ENCODE measurements at regions not wholly inside any gene's neighbourhood (a gene's known extent, or its start where the extent isn't known, plus 50 kb on each side); places are given as distances from the start of the nearest gene placed in this dataset.
"Not testable (repeated sequence)": the region's sequence is repeated elsewhere in the genome, so short reads cannot be mapped to it uniquely, and the experiment has no call there.

GRCh38 chr3:107916171-107916570 is 174.7 kb downstream of the CD47 start:
- H3K27ac ChIP-seq (ENCODE audit: low read depth, low read length), result no peak overlapping the region
- 81 to 85% (median 84%) methylated on average over 6 of the region's 6 CpGs for WGBS, 3 donors

GRCh38 chr3:107915706-107916105 is 175.1 kb downstream of the CD47 start:
- 96 to 100% (median 97%) methylated on average over 1 of the region's 1 CpG for WGBS, 3 donors
- H3K27ac ChIP-seq (ENCODE audit: low read depth, low read length), result no peak overlapping the region

DNA sequence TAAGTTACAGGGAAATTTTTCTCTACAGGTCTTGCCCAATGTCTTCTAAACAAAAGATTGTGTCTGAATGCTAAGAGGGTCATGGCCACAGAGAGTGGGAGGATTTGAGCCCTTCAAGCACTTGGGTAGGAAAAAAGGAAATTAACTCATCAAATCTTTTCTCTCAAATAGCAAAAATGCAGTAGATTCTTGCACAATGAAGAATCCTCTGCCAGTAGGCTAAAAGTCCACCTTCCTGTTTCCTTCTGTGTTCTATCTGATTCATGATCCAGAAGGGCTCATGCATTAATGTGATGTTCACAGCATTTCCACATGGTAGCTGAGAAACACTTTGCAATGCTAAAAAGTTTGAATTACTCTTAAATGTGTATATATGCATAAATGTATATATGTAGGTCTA is 177.1 kb downstream of the CD47 start:
- no peak overlapping the region for H3K27ac ChIP-seq (ENCODE audit: low read depth, low read length)

DNA sequence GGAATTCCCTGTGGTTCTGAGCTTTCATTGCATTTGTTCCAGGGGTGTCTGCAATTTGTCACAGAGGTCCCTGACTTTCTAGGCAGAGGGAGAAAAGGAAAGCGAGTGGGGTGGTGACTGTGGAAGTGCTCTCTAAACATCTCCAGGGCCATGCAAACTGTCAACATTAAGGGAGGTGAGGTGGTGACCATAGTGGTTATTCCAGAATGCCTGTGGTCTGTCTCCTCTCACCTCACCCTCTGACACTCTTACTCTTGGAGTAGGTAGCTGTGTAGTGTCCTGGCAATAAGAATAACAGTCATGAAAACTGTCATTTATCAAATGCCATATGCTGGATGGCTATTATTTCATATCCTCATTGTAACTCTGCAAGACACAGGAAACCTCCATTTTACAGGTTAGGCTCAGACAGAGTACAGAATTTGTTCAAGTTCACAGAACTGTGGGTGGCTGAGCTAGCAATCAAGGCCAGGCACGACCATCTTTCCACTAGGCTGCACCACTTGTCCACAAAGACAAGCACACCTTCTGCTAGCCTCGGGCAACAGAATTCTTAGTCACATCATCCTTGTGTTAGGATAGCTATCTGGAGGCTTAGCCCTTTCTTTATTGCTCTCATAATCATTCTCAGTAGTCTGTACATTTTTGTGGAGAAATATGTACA is 179.4 kb downstream of the CD47 start:
- no peak overlapping the region for H3K27ac ChIP-seq (ENCODE audit: low read depth, low read length)
- 67 to 87% (median 80%) methylated on average over 3 of the region's 3 CpGs for WGBS, 3 donors

DNA sequence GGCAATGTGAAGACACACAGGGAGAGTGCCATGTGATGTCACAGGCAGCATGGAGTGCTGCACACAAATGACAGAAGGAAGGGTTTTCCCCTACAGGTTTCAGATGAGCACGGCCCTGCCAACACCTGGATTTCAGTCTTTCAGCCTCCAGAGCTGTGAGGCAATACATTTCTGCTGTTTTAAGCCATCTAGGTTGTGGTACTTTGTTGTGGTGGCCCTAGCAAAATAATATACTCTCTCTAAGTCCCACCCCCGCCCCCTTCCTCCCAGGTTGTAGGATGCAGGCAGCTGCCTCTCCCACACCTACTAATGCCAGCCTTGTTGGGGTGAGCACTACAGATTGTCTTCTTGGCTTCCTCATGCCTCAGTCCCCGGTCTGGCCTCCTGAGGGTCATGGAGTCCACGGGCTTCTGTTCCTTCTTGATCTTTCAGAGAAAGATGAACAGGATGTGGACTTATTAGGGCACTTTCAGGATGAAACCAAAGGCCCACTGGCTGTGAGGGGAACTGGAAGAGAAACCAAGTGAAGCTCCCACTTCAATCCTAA is 180.0 kb downstream of the CD47 start:
- 61 to 75% (median 69%) methylated on average over 4 of the region's 4 CpGs for WGBS, 3 donors
- H3K27ac ChIP-seq (ENCODE audit: low read depth, low read length), result no peak overlapping the region

DNA sequence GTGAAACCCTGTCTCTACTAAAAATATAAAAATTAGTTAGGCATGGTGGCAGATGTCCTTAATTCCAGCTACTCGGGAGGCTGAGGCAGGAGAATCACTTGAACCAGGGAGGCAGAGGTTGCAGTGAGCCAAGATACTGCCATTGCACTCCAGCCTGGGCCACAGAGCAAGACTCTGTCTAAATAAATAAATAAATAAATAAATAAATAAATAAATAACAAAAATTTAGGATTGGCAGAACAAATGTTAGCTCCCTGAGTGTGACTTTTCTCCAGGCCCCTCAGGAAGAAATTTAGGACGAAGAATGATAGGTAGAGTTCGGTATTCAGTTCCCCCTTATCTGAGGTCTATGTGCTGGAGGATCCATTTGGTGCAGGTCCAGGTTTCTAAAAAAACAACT is 181.2 kb downstream of the CD47 start:
- WGBS, 3 donors, result 79 to 97% (median 91%) methylated on average over 3 of the region's 3 CpGs
- not testable (repeated sequence) for H3K27ac ChIP-seq (ENCODE audit: low read depth, low read length)

DNA sequence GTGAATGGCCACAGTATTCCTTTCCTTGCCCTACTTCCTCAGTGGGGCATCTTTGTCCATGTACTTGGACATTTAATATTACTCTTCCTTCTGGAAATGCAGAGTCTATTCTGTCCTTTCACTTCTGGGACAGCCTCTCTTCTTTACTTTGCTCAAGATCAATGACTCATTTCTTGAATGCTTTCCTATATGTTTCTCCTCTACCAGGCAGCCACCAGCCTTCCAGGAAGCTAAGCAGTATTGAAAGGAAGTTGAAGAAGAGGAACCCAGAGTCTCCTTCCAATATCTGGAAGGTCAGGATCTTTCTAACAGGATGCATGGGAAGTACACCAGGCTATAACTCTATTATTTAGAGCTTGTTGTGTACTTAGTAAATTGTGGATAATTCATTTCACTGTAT is 182.8 kb downstream of the CD47 start:
- H3K27ac ChIP-seq (ENCODE audit: low read depth, low read length), result no peak overlapping the region

DNA sequence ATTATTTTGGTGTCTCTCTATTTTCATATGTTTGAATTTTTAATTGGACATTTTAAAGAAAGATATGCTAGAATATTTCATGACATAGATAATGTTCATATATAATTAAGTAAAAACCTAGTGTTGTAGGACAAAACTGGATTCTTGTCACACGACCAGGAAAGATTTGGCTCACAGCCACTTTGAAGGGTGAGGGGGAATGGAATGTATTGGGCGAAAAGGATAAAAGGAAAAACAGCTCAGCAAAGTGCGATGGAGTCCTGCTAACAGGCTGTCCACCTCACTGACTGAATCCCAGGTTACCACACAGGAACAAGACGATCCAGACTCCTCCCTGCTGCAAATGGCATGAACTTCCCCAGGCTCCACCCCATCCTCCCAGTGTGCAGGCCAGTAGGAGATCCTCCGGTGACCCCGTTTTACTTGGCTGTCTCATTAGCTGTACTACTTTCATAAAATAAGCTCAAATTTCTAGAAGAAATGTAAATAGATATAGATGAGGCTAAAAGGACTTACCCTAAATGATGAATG is 186.2 kb downstream of the CD47 start:
- H3K27ac ChIP-seq (ENCODE audit: low read depth, low read length), result no peak overlapping the region
- WGBS, 3 donors, result 40 to 53% (median 50%) methylated on average over 6 of the region's 6 CpGs

DNA sequence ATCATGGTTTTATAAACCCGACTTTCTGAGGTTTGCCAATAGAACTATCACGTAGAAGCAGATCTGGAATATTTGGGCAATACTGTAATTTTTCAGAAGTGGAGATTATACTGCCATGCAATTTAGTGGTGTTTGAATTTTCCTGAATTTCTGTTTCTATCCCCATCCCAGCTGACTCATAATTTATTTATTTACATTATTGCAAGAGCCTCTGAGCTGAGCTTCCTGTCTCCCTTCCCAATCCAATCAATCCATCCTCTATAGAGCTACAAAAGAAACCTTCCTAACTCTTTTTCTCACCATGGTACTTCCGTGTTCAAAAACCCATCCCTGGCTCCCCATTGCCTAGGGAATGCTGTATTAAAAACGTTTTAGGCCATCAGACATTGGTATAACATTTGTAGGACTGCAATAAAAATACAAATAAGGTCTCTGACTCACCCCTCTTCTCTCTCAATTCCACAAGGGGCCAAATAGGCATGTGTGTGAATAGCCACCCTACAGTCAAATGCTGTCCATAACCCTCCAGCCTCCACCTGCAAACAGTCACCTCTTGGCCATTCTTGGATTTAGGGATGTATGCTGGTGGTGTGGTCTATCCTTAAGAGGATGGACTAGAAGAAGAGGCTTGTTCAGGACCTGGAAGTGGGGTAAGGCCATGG is 190.7 kb downstream of the CD47 start:
- 69 to 84% (median 80%) methylated on average over 4 of the region's 4 CpGs for WGBS, 3 donors
- H3K27ac ChIP-seq (ENCODE audit: low read depth, low read length), result no peak overlapping the region

DNA sequence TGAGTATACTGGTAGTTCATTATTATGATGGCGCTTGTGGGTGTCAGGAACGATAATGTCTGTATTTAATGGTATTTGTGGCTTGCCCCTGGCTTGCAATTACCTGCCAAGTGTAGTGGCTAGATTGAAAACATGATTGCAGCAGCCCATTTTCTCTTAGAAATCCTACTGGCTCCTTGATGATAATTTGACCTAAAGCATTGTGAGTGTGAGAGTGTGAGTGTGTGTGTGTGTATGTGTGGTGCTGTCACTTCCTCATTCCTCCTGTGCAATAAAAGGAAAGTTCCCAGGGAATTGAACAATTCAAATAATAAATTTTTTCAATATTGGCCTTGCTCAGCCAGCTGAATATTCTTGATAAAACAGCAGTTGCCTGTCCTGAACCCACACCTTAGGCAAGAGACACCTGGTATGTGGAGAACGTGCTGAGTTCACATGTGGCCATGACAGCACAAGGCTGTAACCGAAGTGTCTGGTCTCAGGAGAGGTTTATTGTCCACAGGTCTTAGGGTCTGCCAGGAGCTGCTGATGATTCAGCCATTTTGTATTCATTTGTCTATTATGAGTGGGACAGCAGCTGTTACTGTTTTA is 193.3 kb downstream of the CD47 start:
- WGBS, 3 donors, result 50 to 60% (median 58%) methylated on average over 4 of the region's 4 CpGs
- H3K27ac ChIP-seq (ENCODE audit: low read depth, low read length), result no peak overlapping the region

DNA sequence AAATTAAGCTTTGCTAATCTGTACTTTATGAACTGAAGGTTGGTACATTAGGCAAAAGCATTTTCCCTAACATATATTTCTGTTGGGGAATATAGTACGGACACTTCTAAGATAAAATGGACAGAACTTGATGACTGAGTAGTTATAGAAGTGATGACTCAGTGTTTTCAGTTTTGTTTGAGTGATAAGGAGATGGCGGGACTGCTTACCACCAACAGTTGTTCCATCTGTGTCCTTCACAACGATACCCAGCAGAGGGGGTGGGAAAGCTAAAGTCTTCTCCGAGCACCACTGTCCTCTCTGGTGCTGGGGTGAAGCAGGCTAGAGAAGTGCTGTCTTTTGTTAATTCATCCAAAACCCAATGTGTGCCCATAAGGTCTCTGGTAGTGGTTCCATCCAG is 195.8 kb downstream of the CD47 start:
- no peak overlapping the region for H3K27ac ChIP-seq (ENCODE audit: low read depth, low read length)
- 90 to 93% (median 90%) methylated on average over 4 of the region's 4 CpGs for WGBS, 3 donors

GRCh38 chr3:107892955-107893624 is 197.7 kb downstream of the CD47 start:
- H3K27ac ChIP-seq (ENCODE audit: low read depth, low read length), result no peak overlapping the region
- 67 to 77% (median 67%) methylated on average over 7 of the region's 7 CpGs for WGBS, 3 donors

- 30 to 43% (median 41%) methylated on average over 2 of the region's 2 CpGs for WGBS, 3 donors
- no peak overlapping the region for H3K27ac ChIP-seq (ENCODE audit: low read depth, low read length)
Observed at GRCh38 chr3:107884719-107885460, 205.9 kb downstream of the CD47 start.

GRCh38 chr3:107884028-107884427 is 206.8 kb downstream of the CD47 start:
- no peak overlapping the region for H3K27ac ChIP-seq (ENCODE audit: low read depth, low read length)

DNA sequence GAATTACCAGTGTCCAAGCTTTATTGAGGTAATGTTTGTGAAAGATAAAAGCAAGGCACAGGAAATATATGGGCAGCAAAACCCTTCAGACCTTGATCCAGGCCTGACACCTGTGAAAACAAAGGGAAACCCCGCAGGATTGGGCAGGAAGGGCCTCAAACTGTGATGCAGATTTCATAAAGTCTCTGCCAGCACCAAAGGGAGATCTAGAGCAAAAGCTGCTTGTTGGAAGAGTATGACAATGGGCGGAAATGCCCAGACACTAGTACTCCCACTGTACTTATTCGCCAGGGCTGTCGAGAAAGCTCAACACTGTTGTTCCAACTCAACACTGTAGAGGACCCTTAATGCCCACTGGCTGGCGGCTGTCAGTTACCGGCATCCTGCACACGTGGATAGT is 207.9 kb downstream of the CD47 start:
- H3K27ac ChIP-seq (ENCODE audit: low read depth, low read length), result no peak overlapping the region
- WGBS, 3 donors, result 78 to 87% (median 86%) methylated on average over 7 of the region's 7 CpGs

DNA sequence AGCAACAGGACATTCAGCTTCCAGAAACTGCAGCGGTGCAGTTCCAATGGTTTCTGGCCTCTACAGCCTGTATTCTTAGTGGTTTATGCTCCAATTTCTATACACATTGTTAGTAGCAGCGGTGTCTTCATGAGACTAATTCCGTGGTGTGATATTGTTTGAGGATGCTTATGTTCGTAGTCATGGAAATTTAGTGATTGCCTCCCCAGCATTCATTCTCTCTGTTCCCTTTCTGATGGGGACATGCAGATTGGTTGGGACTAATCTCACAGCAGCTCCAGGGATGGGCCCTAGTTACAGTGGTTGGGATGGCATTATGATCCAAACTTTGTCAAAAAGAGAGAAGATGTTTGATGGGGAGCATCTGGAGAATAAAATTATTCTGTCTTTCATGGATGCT is 208.6 kb downstream of the CD47 start:
- no peak overlapping the region for H3K27ac ChIP-seq (ENCODE audit: low read depth, low read length)
- WGBS, 3 donors, result 91 to 93% (median 93%) methylated on average over 4 of the region's 4 CpGs

GRCh38 chr3:107881509-107881908 is 209.3 kb downstream of the CD47 start:
- WGBS, 3 donors, result 60 to 83% (median 83%) methylated on average over 4 of the region's 4 CpGs
- H3K27ac ChIP-seq (ENCODE audit: low read depth, low read length), result no peak overlapping the region

DNA sequence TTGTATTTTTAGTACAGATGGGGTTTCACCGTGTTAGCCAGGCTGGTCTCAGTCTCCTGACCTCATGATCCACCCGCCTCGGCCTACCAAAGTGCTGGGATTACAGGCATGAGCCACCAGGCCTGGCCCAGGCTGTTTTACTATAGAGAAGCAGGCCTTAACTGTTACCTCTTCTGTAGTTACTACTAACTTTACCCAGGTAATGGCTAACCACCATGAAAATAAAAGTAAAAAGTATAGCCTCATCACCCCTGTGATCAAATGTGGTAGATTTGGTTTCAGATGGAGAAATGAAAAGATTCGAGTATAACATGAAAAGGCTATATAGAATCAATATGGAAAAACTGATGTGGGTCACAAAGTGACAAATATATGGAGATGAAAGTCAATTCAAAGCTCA is 210.1 kb downstream of the CD47 start:
- WGBS, 3 donors, result 91 to 96% (median 95%) methylated on average over 4 of the region's 4 CpGs
- no peak overlapping the region for H3K27ac ChIP-seq (ENCODE audit: low read depth, low read length)

DNA sequence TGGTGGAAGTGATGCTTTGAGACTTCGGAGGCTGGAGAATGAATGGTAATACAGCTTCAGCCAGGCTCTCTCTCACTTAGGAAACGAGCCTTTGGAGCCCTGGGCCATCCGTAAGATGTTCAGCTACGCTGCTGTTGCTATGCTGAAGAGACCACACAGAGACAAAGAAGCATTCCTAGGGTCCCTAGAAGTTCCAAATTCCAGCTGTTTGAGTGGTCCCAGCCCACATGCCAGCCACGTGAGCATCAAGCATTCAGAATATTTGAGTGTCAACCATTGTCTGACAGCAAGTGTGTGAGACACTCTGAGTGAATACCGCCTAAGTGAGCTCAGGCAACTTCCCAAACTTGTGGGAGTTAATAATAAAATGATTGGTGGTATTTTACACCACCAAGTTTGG is 212.9 kb downstream of the CD47 start:
- 83 to 89% (median 83%) methylated on average over 6 of the region's 6 CpGs for WGBS, 3 donors
- no peak overlapping the region for H3K27ac ChIP-seq (ENCODE audit: low read depth, low read length)

Measured in adipose tissue (tissue), 3 donors.